GM12878 (cell line): ENCODE measurements at regions not wholly inside any gene's neighbourhood (a gene's known extent, or its start where the extent isn't known, plus 50 kb on each side); places are given as distances from the start of the nearest gene placed in this dataset.
"Not testable (repeated sequence)": the region's sequence is repeated elsewhere in the genome, so short reads cannot be mapped to it uniquely, and the experiment has no call there.

Experiments used
- ATAC-seq: fragments of 200-7000 bp; cut with Tn5 transposase; 3 replicates; pipeline ENCODE4 v1.9.1; 2020; ENCODE audit warnings: mild to moderate bottlenecking, moderate library complexity
- BruUV-seq: library from RNA; stranded (reverse); fragments of 400-500 nt; replicated peaks from 2 replicates; lab custom pipeline; 2021; lab: Mats Ljungman, UMichigan
- CTCF ChIA-PET: fragments of 300-600 bp; sonication (Branson Sonifier 250); formaldehyde crosslinking; extraction: SDS; loops from one replicate; lab custom pipeline; 2021; ENCODE audit warnings: inconsistent platforms; lab: Yijun Ruan, JAX
- POLR2A ChIA-PET: fragments of 350-600 bp; formaldehyde crosslinking; extraction: SDS; loops from one replicate; lab custom pipeline; 2021; ENCODE audit warnings: inconsistent platforms; lab: Charles Lee
- RAD21 ChIA-PET: fragments of 300-600 bp; sonication (Branson Sonifier 250); formaldehyde crosslinking; loops from one replicate; lab custom pipeline; 2023; ENCODE audit warnings: antibody characterized with exemption; ENCODE audit not compliant: unreplicated experiment; lab: Charles Lee
- SMC1A ChIA-PET: fragments of 300-600 bp; sonication (Branson Sonifier 250); formaldehyde crosslinking; loops from one replicate; lab custom pipeline; 2023; ENCODE audit not compliant: unreplicated experiment, uncharacterized antibody; lab: Charles Lee
- DNase-seq: peaks from one replicate; pipeline ENCODE4 v3.0.0-alpha.2; 2011; ENCODE audit warnings: low read depth, low spot score
- FAIRE-seq: peaks from 3 replicates; lab custom pipeline; 2011; peaks lifted over from hg19 to GRCh38; lab: Jason Lieb, UNC
- H2AFZ ChIP-seq: 2 replicates; pipeline ENCODE4 v1.6.0; 2011; ENCODE audit warnings: low read depth, low read length, control low read depth; ENCODE audit not compliant: control insufficient read depth
- H3K27ac ChIP-seq: 2 replicates; pipeline ENCODE4 v1.5.1; 2011; ENCODE audit warnings: control low read depth; ENCODE audit not compliant: control insufficient read depth, insufficient read depth
- H3K27me3 ChIP-seq, 2 experiments: replicated peaks in 1 of 2; 2 replicates each; pipeline versions ENCODE4 v1.6.0 to v1.6.1; 2011; ENCODE audit warnings: low read length in 1 of 2; ENCODE audit not compliant: control insufficient read depth in 2 of 2, insufficient read depth in 2 of 2
- H3K36me3 ChIP-seq, 2 experiments: 2 replicates each; pipeline ENCODE4 v1.5.1; 2011; ENCODE audit warnings: low read length in 1 of 2; ENCODE audit not compliant: control insufficient read depth in 2 of 2, insufficient read depth in 2 of 2
- H3K4me1 ChIP-seq: 2 replicates; pipeline ENCODE4 v1.6.1; 2011; ENCODE audit warnings: mild to moderate bottlenecking, low read length, moderate library complexity, mixed read lengths; ENCODE audit not compliant: control insufficient read depth, insufficient read depth
- H3K4me2 ChIP-seq: 2 replicates; pipeline ENCODE4 v1.6.0; 2011; ENCODE audit warnings: control low read depth; ENCODE audit not compliant: control insufficient read depth, insufficient read depth
- H3K4me3 ChIP-seq: fragments of 200-600 bp; sonication (generic); 2 replicates; pipeline ENCODE4 v1.5.1; 2016
- H3K79me2 ChIP-seq: 2 replicates; pipeline ENCODE4 v1.6.0; 2011; ENCODE audit warnings: low read length; ENCODE audit not compliant: control insufficient read depth, insufficient read depth
- H3K9ac ChIP-seq: 2 replicates; pipeline ENCODE4 v1.8.0; 2011; ENCODE audit warnings: low read length, control low read depth, mixed read lengths; ENCODE audit not compliant: control insufficient read depth, insufficient read depth
- H3K9me3 ChIP-seq: replicated peaks from 3 replicates; pipeline ENCODE4 v1.5.1; 2011; ENCODE audit warnings: mild to moderate bottlenecking, low read length; ENCODE audit not compliant: control insufficient read depth, insufficient read depth
- H4K20me1 ChIP-seq: 2 replicates; pipeline ENCODE4 v1.6.0; 2011; ENCODE audit not compliant: control insufficient read depth, insufficient read depth
- ZBTB11 ChIP-seq: fragments of 450-650 bp; formaldehyde crosslinking; IDR thresholded peaks from 2 replicates; pipeline ENCODE4 v1.5.0; 2022; ENCODE audit warnings: mild to moderate bottlenecking, missing genetic modification characterization
- ZNF592 ChIP-seq: fragments of 450-650 bp; IDR thresholded peaks from 2 replicates; pipeline ENCODE4 v1.6.1; 2017; ENCODE audit warnings: mild to moderate bottlenecking, moderate library complexity
- ZNF687 ChIP-seq: fragments of 450-650 bp; IDR thresholded peaks from 2 replicates; pipeline ENCODE4 v1.6.1; 2017; ENCODE audit warnings: mild to moderate bottlenecking, moderate library complexity
- WGBS: methylation state at CpG from one replicate; pipeline ENCODE4 v1.1.6; 2016; ENCODE audit warnings: low lambda C conversion rate; ENCODE audit not compliant: insufficient replicate concordance, insufficient coverage; ENCODE audit errors: missing lambda C conversion rate; 5-methylcytosine and 5-hydroxymethylcytosine counted together
- in situ Hi-C: fragments of 300-500 bp; cut with MboI; formaldehyde crosslinking; loops from 9 replicates; pipeline ENCODE4 v1.14.3; 2018; ENCODE audit warnings: mixed read lengths
- intact Hi-C: fragments of 100-400 bp; cut with micrococcal nuclease; formaldehyde crosslinking; loops from one replicate; pipeline ENCODE4 v1.14.2; 2022; ENCODE audit not compliant: unreplicated experiment

GRCh38 chr6:140376209-140376608 is 1001.8 kb upstream of the CITED2 start (continued):
- no peak for TF ChIP-seq ZBTB11

GRCh38 chr6:140373728-140374127 is 999.3 kb upstream of the CITED2 start:
- H3K4me1 ChIP-seq, CTCF ChIA-PET, POLR2A ChIA-PET, H3K79me2 ChIP-seq, H3K4me3 ChIP-seq, RAD21 ChIA-PET, SMC1A ChIA-PET, ATAC-seq, BruUV-seq, DNase-seq, FAIRE-seq, intact Hi-C loops, H4K20me1 ChIP-seq, in situ Hi-C loops, H3K9ac ChIP-seq, H3K27me3 ChIP-seq, H3K27ac ChIP-seq, H3K9me3 ChIP-seq, H3K4me2 ChIP-seq, H2AFZ ChIP-seq, H3K36me3 ChIP-seq: not testable (repeated sequence)
- WGBS, result 78% methylated on average over 5 of the region's 24 CpGs

GRCh38 chr6:140372064-140372463 is 997.6 kb upstream of the CITED2 start:
- Histone ChIP-seq H3K27me3 (no peaks in the 10 kb centered on the region), H3K4me2 (no peak overlapping the region), H4K20me1 (no peaks in the 10 kb centered on the region), H3K9ac (no peak overlapping the region), H3K9me3 (no peaks in the 10 kb centered on the region), H3K4me3 (no peak overlapping the region), H3K27ac (no peak overlapping the region), H2AFZ (no peak overlapping the region), H3K79me2 (no peaks in the 10 kb centered on the region), H3K4me1 (no peaks in the 10 kb centered on the region), H3K36me3 (no peaks in the 10 kb centered on the region)
- ATAC-seq (no peak), DNase-seq (no peak), FAIRE-seq (no peak)
- ChIA-PET POLR2A (no interaction called here), CTCF (no interaction called here), SMC1A (no interaction called here), RAD21 (no interaction called here)
- in situ Hi-C loops, result no loop called here
- no TSS peak for BruUV-seq
- WGBS, result 32% methylated on average over 4 of the region's 4 CpGs
- intact Hi-C loops, result no loop called here
- no peak for TF ChIP-seq ZNF687
- TF ChIP-seq ZNF592, result no peak
